IPS-18a (cell line): ENCODE measurements at regions not wholly inside any gene's neighbourhood (a gene's known extent, or its start where the extent isn't known, plus 50 kb on each side); places are given as distances from the start of the nearest gene placed in this dataset.
"Not testable (repeated sequence)": the region's sequence is repeated elsewhere in the genome, so short reads cannot be mapped to it uniquely, and the experiment has no call there.

ENCODE experiments used
- H3K27ac ChIP-seq: one replicate; pipeline ENCODE4 v1.5.1; 2013; ENCODE audit warnings: low read length
- H3K27me3 ChIP-seq: one replicate; pipeline ENCODE4 v1.6.1; 2013; ENCODE audit warnings: mild to moderate bottlenecking, low read length; ENCODE audit not compliant: control insufficient read depth, insufficient read depth
- H3K36me3 ChIP-seq: one replicate; pipeline ENCODE4 v1.6.1; 2013; ENCODE audit warnings: low read depth, low read length; ENCODE audit not compliant: control insufficient read depth
- H3K4me1 ChIP-seq: one replicate; pipeline ENCODE4 v1.6.1; 2013; ENCODE audit warnings: low read depth, low read length; ENCODE audit not compliant: control insufficient read depth
- H3K4me3 ChIP-seq: one replicate; pipeline ENCODE4 v1.5.1; 2013; ENCODE audit warnings: low read length
- H3K9ac ChIP-seq: one replicate; pipeline ENCODE4 v1.6.1; 2013; ENCODE audit warnings: mild to moderate bottlenecking, low read length, moderate library complexity
- H3K9me3 ChIP-seq: one replicate; pipeline ENCODE4 v1.6.1; 2013; ENCODE audit warnings: low read depth, low read length; ENCODE audit not compliant: control insufficient read depth

- Histone ChIP-seq H3K9me3 (no peaks in the 10 kb centered on the region), H3K27ac (no peak overlapping the region), H3K36me3 (no peaks in the 10 kb centered on the region), H3K9ac (no peak overlapping the region), H3K4me1 (no peaks in the 10 kb centered on the region), H3K27me3 (no peaks in the 10 kb centered on the region), H3K4me3 (no peak overlapping the region)
Observed at GRCh38 chr4:91764085-91764484, 539.7 kb upstream of the GRID2 start.

- H3K27ac ChIP-seq: no peak overlapping the region
- no peak overlapping the region for H3K4me3 ChIP-seq
- H3K9ac ChIP-seq: no peak overlapping the region
- H3K9me3 ChIP-seq: no peaks in the 10 kb centered on the region
- no peaks in the 10 kb centered on the region for H3K36me3 ChIP-seq
- H3K4me1 ChIP-seq: no peaks in the 10 kb centered on the region
- H3K27me3 ChIP-seq: no peaks in the 10 kb centered on the region
Observed at GRCh38 chr4:91769912-91770311, 533.9 kb upstream of the GRID2 start.

- peak overlapping the region; percentile 61 for H3K4me3 ChIP-seq
- not testable (repeated sequence) for H3K4me1 ChIP-seq
- peak overlapping the region; percentile 65 for H3K9ac ChIP-seq
Observed at GRCh38 chr4:91791631-91792030, 512.1 kb upstream of the GRID2 start.

GRCh38 chr4:91795947-91796346, 507.8 kb upstream of the GRID2 start:
- H3K4me1 ChIP-seq: no peaks in the 10 kb centered on the region
- no peak overlapping the region for H3K4me3 ChIP-seq
- no peak overlapping the region for H3K27ac ChIP-seq
- no peaks in the 10 kb centered on the region for H3K36me3 ChIP-seq
- H3K9ac ChIP-seq: no peak overlapping the region
- H3K27me3 ChIP-seq: no peaks in the 10 kb centered on the region
- no peaks in the 10 kb centered on the region for H3K9me3 ChIP-seq

More at GRCh38 chr4:91791631-91792030, 512.1 kb upstream of the GRID2 start:
- not testable (repeated sequence) for H3K27ac ChIP-seq, H3K27me3 ChIP-seq, H3K36me3 ChIP-seq, H3K9me3 ChIP-seq

- H3K4me3 ChIP-seq: no peak overlapping the region
- no peaks in the 10 kb centered on the region for H3K4me1 ChIP-seq
- H3K9me3 ChIP-seq: no peaks in the 10 kb centered on the region
- no peak overlapping the region for H3K9ac ChIP-seq
- no peak overlapping the region for H3K27ac ChIP-seq
- H3K36me3 ChIP-seq: no peaks in the 10 kb centered on the region
- H3K27me3 ChIP-seq: no peaks in the 10 kb centered on the region
Observed at GRCh38 chr4:91812319-91812718, 491.4 kb upstream of the GRID2 start.

GRCh38 chr4:91824773-91825172, 479.0 kb upstream of the GRID2 start:
- Histone ChIP-seq H3K27ac (no peak overlapping the region), H3K9ac (no peak overlapping the region), H3K27me3 (no peaks in the 10 kb centered on the region), H3K36me3 (no peaks in the 10 kb centered on the region), H3K4me3 (no peak overlapping the region), H3K4me1 (no peaks in the 10 kb centered on the region), H3K9me3 (no peaks in the 10 kb centered on the region)

- H3K27ac ChIP-seq: no peak overlapping the region
- no peak overlapping the region for H3K4me3 ChIP-seq
- no peaks in the 10 kb centered on the region for H3K27me3 ChIP-seq
- H3K9ac ChIP-seq: no peak overlapping the region
- no peaks in the 10 kb centered on the region for H3K36me3 ChIP-seq
- H3K4me1 ChIP-seq: no peaks in the 10 kb centered on the region
- H3K9me3 ChIP-seq: no peaks in the 10 kb centered on the region
Observed at GRCh38 chr4:91826186-91826585, 477.6 kb upstream of the GRID2 start.

- Histone ChIP-seq H3K9ac (no peak overlapping the region), H3K4me3 (no peak overlapping the region), H3K27ac (no peak overlapping the region), H3K36me3 (no peaks in the 10 kb centered on the region), H3K9me3 (no peaks in the 10 kb centered on the region), H3K4me1 (no peaks in the 10 kb centered on the region), H3K27me3 (no peaks in the 10 kb centered on the region)
Observed at GRCh38 chr4:91827914-91828313, 475.9 kb upstream of the GRID2 start.

- H3K4me1 ChIP-seq: no peaks in the 10 kb centered on the region
- H3K9ac ChIP-seq: no peak overlapping the region
- H3K27ac ChIP-seq: no peak overlapping the region
- no peaks in the 10 kb centered on the region for H3K27me3 ChIP-seq
- H3K9me3 ChIP-seq: no peaks in the 10 kb centered on the region
- H3K4me3 ChIP-seq: no peak overlapping the region
- no peaks in the 10 kb centered on the region for H3K36me3 ChIP-seq
Observed at GRCh38 chr4:91829531-91829930, 474.2 kb upstream of the GRID2 start.

- H3K9ac ChIP-seq: no peak overlapping the region
- H3K9me3 ChIP-seq: no peaks in the 10 kb centered on the region
- H3K4me1 ChIP-seq: no peaks in the 10 kb centered on the region
- no peaks in the 10 kb centered on the region for H3K36me3 ChIP-seq
- H3K27ac ChIP-seq: no peak overlapping the region
- no peak overlapping the region for H3K4me3 ChIP-seq
- H3K27me3 ChIP-seq: no peaks in the 10 kb centered on the region
Observed at GRCh38 chr4:91830681-91831395, 472.9 kb upstream of the GRID2 start.

GRCh38 chr4:91837608-91838029, 466.1 kb upstream of the GRID2 start:
- Histone ChIP-seq H3K4me3 (no peak overlapping the region), H3K9me3 (no peaks in the 10 kb centered on the region), H3K36me3 (no peaks in the 10 kb centered on the region), H3K4me1 (no peaks in the 10 kb centered on the region), H3K27me3 (no peaks in the 10 kb centered on the region), H3K9ac (no peak overlapping the region), H3K27ac (no peak overlapping the region)

GRCh38 chr4:91838181-91838861, 465.4 kb upstream of the GRID2 start:
- no peaks in the 10 kb centered on the region for H3K27me3 ChIP-seq
- H3K4me1 ChIP-seq: no peaks in the 10 kb centered on the region
- H3K4me3 ChIP-seq: no peak overlapping the region
- no peak overlapping the region for H3K9ac ChIP-seq
- no peaks in the 10 kb centered on the region for H3K36me3 ChIP-seq
- H3K27ac ChIP-seq: no peak overlapping the region
- H3K9me3 ChIP-seq: no peaks in the 10 kb centered on the region
